Calu3 (cell line): ENCODE measurements at regions not wholly inside any gene's neighbourhood (a gene's known extent, or its start where the extent isn't known, plus 50 kb on each side); places are given as distances from the start of the nearest gene placed in this dataset.

Source experiments
- BruUV-seq: library from RNA; stranded (reverse); fragments of 400-500 nt; replicated peaks from 2 replicates; lab custom pipeline; 2021; lab: Mats Ljungman, UMichigan
- CTCF ChIA-PET: fragments of 300-600 bp; sonication (Branson Sonifier 250); formaldehyde crosslinking; loops from one replicate; lab custom pipeline; 2022; ENCODE audit warnings: antibody characterized with exemption; lab: Charles Lee
- DNase-seq: peaks from one replicate; pipeline ENCODE4 v3.0.0; 2022
- H3K27ac Mint-ChIP-seq: one replicate; pipeline ENCODE4 v1.8.0; 2022; ENCODE audit warnings: mixed read lengths; ENCODE audit not compliant: unreplicated experiment
- H3K27me3 Mint-ChIP-seq: one replicate; pipeline ENCODE4 v1.8.0; 2022; ENCODE audit warnings: mixed read lengths; ENCODE audit not compliant: unreplicated experiment
- H3K36me3 Mint-ChIP-seq: one replicate; pipeline ENCODE4 v1.8.0; 2022; ENCODE audit warnings: mild to moderate bottlenecking, moderate library complexity, mixed read lengths; ENCODE audit not compliant: insufficient read depth, unreplicated experiment
- H3K4me1 Mint-ChIP-seq: one replicate; pipeline ENCODE4 v1.8.0; 2022; ENCODE audit warnings: mild to moderate bottlenecking, low read depth, mixed read lengths; ENCODE audit not compliant: unreplicated experiment
- H3K4me3 Mint-ChIP-seq: one replicate; pipeline ENCODE4 v1.8.0; 2022; ENCODE audit warnings: mild to moderate bottlenecking, low read depth, moderate library complexity, mixed read lengths; ENCODE audit not compliant: unreplicated experiment
- H3K9me3 Mint-ChIP-seq: one replicate; pipeline ENCODE4 v1.8.0; 2022; ENCODE audit warnings: low read depth, mixed read lengths; ENCODE audit not compliant: unreplicated experiment
- intact Hi-C: fragments of 100-400 bp; cut with micrococcal nuclease; formaldehyde crosslinking; loops from one replicate; pipeline ENCODE4 v1.10.0; 2022; ENCODE audit not compliant: unreplicated experiment
- TF ChIP-seq, protein P1 (sequence below): fragments of 200-600 bp; IDR thresholded peaks from one replicate; pipeline ENCODE4 v1.8.0; 2022; ENCODE audit warnings: antibody characterized with exemption; ENCODE audit not compliant: unreplicated experiment

DNA sequence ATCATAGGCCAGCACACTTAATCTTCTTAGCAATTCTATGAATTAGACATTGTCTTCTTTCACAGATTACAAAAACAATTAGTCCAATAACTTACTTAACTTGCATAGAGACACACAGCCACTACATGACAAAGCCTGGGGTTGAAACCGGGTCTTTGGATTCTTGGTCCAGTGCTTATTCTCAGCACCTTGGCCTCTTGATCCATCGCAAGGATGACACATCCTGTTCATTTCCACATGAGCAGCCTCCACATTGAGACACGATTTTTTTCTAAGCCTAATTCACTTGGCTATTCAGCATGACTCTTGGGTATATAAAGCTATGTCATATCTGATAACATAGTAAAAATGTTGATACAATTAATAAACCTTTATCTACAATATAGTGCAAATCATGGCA, 221.0 kb upstream of the FOXD3 start:
- intact Hi-C loops: no loop called here
- CTCF ChIA-PET: no interaction called here
- no TSS peak for BruUV-seq
- Mint-ChIP-seq H3K4me1 (no peaks in the 10 kb centered on the region), H3K27ac (no peak overlapping the region), H3K36me3 (no peaks in the 10 kb centered on the region), H3K9me3 (no peaks in the 10 kb centered on the region), H3K4me3 (no peak overlapping the region), H3K27me3 (peaks cover 59% of the 10 kb centered on the region)
- DNase-seq: no peak
- TF ChIP-seq, protein P1, sequence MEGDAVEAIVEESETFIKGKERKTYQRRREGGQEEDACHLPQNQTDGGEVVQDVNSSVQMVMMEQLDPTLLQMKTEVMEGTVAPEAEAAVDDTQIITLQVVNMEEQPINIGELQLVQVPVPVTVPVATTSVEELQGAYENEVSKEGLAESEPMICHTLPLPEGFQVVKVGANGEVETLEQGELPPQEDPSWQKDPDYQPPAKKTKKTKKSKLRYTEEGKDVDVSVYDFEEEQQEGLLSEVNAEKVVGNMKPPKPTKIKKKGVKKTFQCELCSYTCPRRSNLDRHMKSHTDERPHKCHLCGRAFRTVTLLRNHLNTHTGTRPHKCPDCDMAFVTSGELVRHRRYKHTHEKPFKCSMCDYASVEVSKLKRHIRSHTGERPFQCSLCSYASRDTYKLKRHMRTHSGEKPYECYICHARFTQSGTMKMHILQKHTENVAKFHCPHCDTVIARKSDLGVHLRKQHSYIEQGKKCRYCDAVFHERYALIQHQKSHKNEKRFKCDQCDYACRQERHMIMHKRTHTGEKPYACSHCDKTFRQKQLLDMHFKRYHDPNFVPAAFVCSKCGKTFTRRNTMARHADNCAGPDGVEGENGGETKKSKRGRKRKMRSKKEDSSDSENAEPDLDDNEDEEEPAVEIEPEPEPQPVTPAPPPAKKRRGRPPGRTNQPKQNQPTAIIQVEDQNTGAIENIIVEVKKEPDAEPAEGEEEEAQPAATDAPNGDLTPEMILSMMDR: no peak

DNA sequence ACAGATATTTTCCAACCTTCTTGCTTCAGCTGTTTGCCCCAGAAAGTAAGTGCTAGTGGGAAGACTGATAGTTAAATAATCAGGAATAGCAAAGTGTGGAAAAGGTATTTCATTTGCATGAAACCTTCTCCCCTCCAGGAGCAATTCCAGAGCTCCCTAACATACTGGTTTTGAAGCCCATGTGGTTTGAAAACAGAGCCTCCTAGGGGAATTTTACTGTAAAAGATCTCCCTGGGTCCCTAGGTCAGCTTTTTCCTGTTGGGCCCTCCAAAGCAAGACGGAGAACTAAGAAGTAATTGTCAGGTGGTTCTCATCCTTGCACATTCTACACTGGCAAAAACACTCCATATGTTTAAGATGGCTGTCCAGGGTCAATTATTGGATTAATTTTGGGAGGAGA, 218.7 kb upstream of the FOXD3 start:
- Mint-ChIP-seq H3K36me3 (no peaks in the 10 kb centered on the region), H3K4me3 (no peak overlapping the region), H3K4me1 (no peaks in the 10 kb centered on the region), H3K27me3 (peaks cover 42% of the 10 kb centered on the region), H3K9me3 (no peaks in the 10 kb centered on the region), H3K27ac (no peak overlapping the region)
- no peak for DNase-seq
- TF ChIP-seq, protein P1: no peak
- CTCF ChIA-PET: no interaction called here
- intact Hi-C loops: no loop called here
- no TSS peak for BruUV-seq

DNA sequence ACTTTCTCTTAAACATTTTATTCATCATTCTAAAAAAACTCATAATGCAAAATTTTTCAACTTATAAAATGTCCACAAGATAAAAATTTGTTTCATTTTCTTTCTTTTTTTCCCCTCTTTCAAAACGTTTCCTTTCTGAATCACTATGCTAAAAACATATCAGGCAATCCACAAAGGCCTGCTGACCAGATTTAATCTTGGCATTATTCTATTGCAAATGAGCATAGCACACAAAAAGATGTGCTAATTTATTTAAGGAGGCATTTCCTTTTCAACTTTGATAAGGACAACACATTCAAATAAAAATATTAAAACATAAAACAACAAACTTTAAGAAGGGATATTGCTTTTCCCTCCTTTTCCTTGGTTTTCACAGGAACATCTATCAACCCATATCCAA, 215.3 kb upstream of the FOXD3 start:
- DNase-seq: no peak
- TF ChIP-seq, protein P1: no peak
- peaks cover 69% of the 10 kb centered on the region for H3K27me3 Mint-ChIP-seq
- no peaks in the 10 kb centered on the region for H3K36me3 Mint-ChIP-seq
- H3K27ac Mint-ChIP-seq: no peak overlapping the region
- CTCF ChIA-PET: no interaction called here
- H3K9me3 Mint-ChIP-seq: no peaks in the 10 kb centered on the region
- no peaks in the 10 kb centered on the region for H3K4me1 Mint-ChIP-seq
- no peak overlapping the region for H3K4me3 Mint-ChIP-seq
- intact Hi-C loops: no loop called here
- no TSS peak for BruUV-seq

DNA sequence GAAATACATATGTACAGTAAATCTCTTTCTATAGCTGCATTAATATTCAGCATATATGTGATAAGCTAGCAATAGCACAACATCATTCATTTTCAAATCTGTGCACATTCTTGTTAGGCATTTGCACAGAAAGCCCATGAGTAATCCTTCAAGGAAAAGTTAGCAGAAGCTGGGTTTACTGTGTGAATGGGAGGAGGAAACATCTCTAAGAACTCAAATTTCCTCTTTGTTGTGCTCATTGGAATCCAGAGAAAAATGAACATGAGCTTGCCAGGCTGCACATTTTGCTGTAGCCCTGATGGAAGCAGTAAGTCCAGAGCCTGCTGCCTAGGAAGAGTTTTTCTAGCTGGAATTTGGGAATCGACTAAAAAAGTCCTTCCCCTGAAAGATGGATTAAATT, 214.2 kb upstream of the FOXD3 start:
- CTCF ChIA-PET: interaction anchor here (0.5 kb wide), 1 partner anchor 346 kb away, joined by 6 read pairs; no protein-coding TSS in a partner anchor
- H3K36me3 Mint-ChIP-seq: no peaks in the 10 kb centered on the region
- peaks cover 66% of the 10 kb centered on the region for H3K27me3 Mint-ChIP-seq
- DNase-seq: no peak
- H3K27ac Mint-ChIP-seq: no peak overlapping the region
- TF ChIP-seq, protein P1: no peak
- H3K9me3 Mint-ChIP-seq: no peaks in the 10 kb centered on the region
- intact Hi-C loops: no loop called here
- BruUV-seq: no TSS peak
- H3K4me1 Mint-ChIP-seq: no peaks in the 10 kb centered on the region
- H3K4me3 Mint-ChIP-seq: no peak overlapping the region
